KMS-11 (cell line): ENCODE measurements at regions not wholly inside any gene's neighbourhood (a gene's known extent, or its start where the extent isn't known, plus 50 kb on each side); places are given as distances from the start of the nearest gene placed in this dataset.

Experiments used
- H2AFZ ChIP-seq: fragments of 200-600 bp; sonication (generic); 2 replicates; pipeline ENCODE4 v1.6.1; 2016; ENCODE audit warnings: antibody characterized with exemption, mixed run types, low read depth
- H3K27ac ChIP-seq: fragments of 200-600 bp; sonication (generic); 2 replicates; pipeline ENCODE4 v1.6.1; 2016; ENCODE audit warnings: mild to moderate bottlenecking, mixed run types
- H3K27me3 ChIP-seq: fragments of 200-600 bp; sonication (generic); 2 replicates; pipeline ENCODE4 v1.6.1; 2017; ENCODE audit warnings: mild to moderate bottlenecking, low read depth, mixed run types, moderate library complexity; ENCODE audit not compliant: insufficient read depth
- H3K36me3 ChIP-seq: fragments of 200-600 bp; sonication (generic); 2 replicates; pipeline ENCODE4 v1.6.1; 2017; ENCODE audit warnings: mild to moderate bottlenecking, mixed run types; ENCODE audit not compliant: insufficient read depth
- H3K4me1 ChIP-seq: fragments of 200-600 bp; sonication (generic); 2 replicates; pipeline ENCODE4 v1.6.1; 2016; ENCODE audit warnings: mild to moderate bottlenecking, low read depth, mixed run types; ENCODE audit not compliant: poor library complexity, severe bottlenecking
- H3K4me2 ChIP-seq: fragments of 200-600 bp; sonication (generic); 2 replicates; pipeline ENCODE4 v1.7.0; 2016; ENCODE audit warnings: mild to moderate bottlenecking, mixed run types
- H3K4me3 ChIP-seq: fragments of 200-600 bp; sonication (generic); IDR thresholded peaks from 2 replicates; pipeline ENCODE4 v1.6.1; 2017; ENCODE audit warnings: low read depth, low read length, mixed read lengths; ENCODE audit not compliant: insufficient read depth
- H3K79me2 ChIP-seq: fragments of 200-600 bp; sonication (generic); 2 replicates; pipeline ENCODE4 v1.6.1; 2016; ENCODE audit warnings: low read depth, mixed run types; ENCODE audit not compliant: insufficient read depth
- H3K9ac ChIP-seq: fragments of 200-600 bp; sonication (generic); 2 replicates; pipeline ENCODE4 v1.6.1; 2016; ENCODE audit warnings: mild to moderate bottlenecking, mixed run types
- H4K20me1 ChIP-seq: fragments of 200-600 bp; sonication (generic); 2 replicates; pipeline ENCODE4 v1.6.1; 2016; ENCODE audit warnings: mild to moderate bottlenecking, mixed run types; ENCODE audit not compliant: insufficient read depth
- CTCF ChIP-seq: fragments of 200-600 bp; sonication (generic); conservative IDR thresholded peaks from 2 replicates; pipeline ENCODE4 v1.6.1; 2017; ENCODE audit warnings: low read depth, mild to moderate bottlenecking, antibody characterized with exemption, low read length, moderate library complexity, mixed read lengths

GRCh38 chr10:62652114-62652513, 152.4 kb upstream of the ADO start:
- Histone ChIP-seq H3K9ac (no peak overlapping the region), H3K4me3 (no peak overlapping the region), H2AFZ (no peak overlapping the region), H4K20me1 (no peaks in the 10 kb centered on the region), H3K27me3 (no peaks in the 10 kb centered on the region), H3K36me3 (no peaks in the 10 kb centered on the region), H3K4me1 (peaks cover 5% of the 10 kb centered on the region), H3K4me2 (no peak overlapping the region), H3K27ac (no peak overlapping the region), H3K79me2 (no peaks in the 10 kb centered on the region)
- no peak for TF ChIP-seq CTCF

- Histone ChIP-seq H4K20me1 (no peaks in the 10 kb centered on the region), H2AFZ (no peak overlapping the region), H3K27me3 (no peaks in the 10 kb centered on the region), H3K36me3 (no peaks in the 10 kb centered on the region), H3K4me2 (no peak overlapping the region), H3K4me3 (no peak overlapping the region), H3K9ac (no peak overlapping the region), H3K4me1 (peaks cover 5% of the 10 kb centered on the region), H3K79me2 (no peaks in the 10 kb centered on the region), H3K27ac (no peak overlapping the region)
- no peak for TF ChIP-seq CTCF
These were observed 152.0 kb upstream of the ADO start for GRCh38 chr10:62652564-62652963.

- no peak overlapping the region for H2AFZ ChIP-seq
- no peak overlapping the region for H3K4me3 ChIP-seq
- peaks cover 5% of the 10 kb centered on the region for H3K4me1 ChIP-seq
- no peaks in the 10 kb centered on the region for H3K27me3 ChIP-seq
- TF ChIP-seq CTCF = no peak
- no peaks in the 10 kb centered on the region for H4K20me1 ChIP-seq
- H3K36me3 ChIP-seq = no peaks in the 10 kb centered on the region
- H3K79me2 ChIP-seq = no peaks in the 10 kb centered on the region
- no peak overlapping the region for H3K4me2 ChIP-seq
- no peak overlapping the region for H3K27ac ChIP-seq
- no peak overlapping the region for H3K9ac ChIP-seq
These were observed 151.3 kb upstream of the ADO start for GRCh38 chr10:62653254-62653653.

GRCh38 chr10:62654966-62655336, 149.6 kb upstream of the ADO start:
- peaks cover 5% of the 10 kb centered on the region for H3K4me1 ChIP-seq
- no peak overlapping the region for H3K4me3 ChIP-seq

More at GRCh38 chr10:62654966-62655336, 149.6 kb upstream of the ADO start:
- H3K36me3 ChIP-seq = no peaks in the 10 kb centered on the region
- H3K4me2 ChIP-seq = no peak overlapping the region
- no peak overlapping the region for H3K27ac ChIP-seq
- no peak for TF ChIP-seq CTCF
- H3K9ac ChIP-seq = no peak overlapping the region
- H4K20me1 ChIP-seq = no peaks in the 10 kb centered on the region
- H3K79me2 ChIP-seq = no peaks in the 10 kb centered on the region
- no peak overlapping the region for H2AFZ ChIP-seq
- H3K27me3 ChIP-seq = no peaks in the 10 kb centered on the region
